IMR-90 (cell line): ENCODE measurements at regions not wholly inside any gene's neighbourhood (a gene's known extent, or its start where the extent isn't known, plus 50 kb on each side); places are given as distances from the start of the nearest gene placed in this dataset.

Source experiments
- ATAC-seq: fragments of 200-7000 bp; cut with Tn5 transposase; 2 replicates; pipeline ENCODE4 v1.9.1; 2020; ENCODE audit warnings: low read depth, mild to moderate bottlenecking, moderate library complexity
- BruUV-seq: library from RNA; stranded (reverse); fragments of 400-500 nt; replicated peaks from 2 replicates; lab custom pipeline; 2021; lab: Mats Ljungman, UMichigan
- CTCF ChIA-PET: fragments of 300-600 bp; formaldehyde crosslinking; extraction: SDS; loops from one replicate; lab custom pipeline; 2021; ENCODE audit warnings: antibody characterized with exemption; lab: Yijun Ruan, JAX
- POLR2A ChIA-PET: fragments of 300-600 bp; sonication (Branson Sonifier 250); formaldehyde crosslinking; loops from one replicate; lab custom pipeline; 2022; ENCODE audit warnings: antibody characterized with exemption; ENCODE audit not compliant: unreplicated experiment; lab: Charles Lee
- DNase-seq: peaks from one replicate; pipeline ENCODE4 v3.0.0; 2013
- H2AFZ ChIP-seq: replicated peaks from 2 replicates; pipeline ENCODE3; 2013; ENCODE audit warnings: low read length, mild to moderate bottlenecking; ENCODE audit not compliant: poor library complexity
- H2AK5ac ChIP-seq: 2 replicates; pipeline ENCODE4 v1.6.1; 2013; ENCODE audit warnings: low read depth, low read length, inconsistent platforms
- H2AK9ac ChIP-seq: replicated peaks from 2 replicates; pipeline ENCODE3; 2013; ENCODE audit warnings: mild to moderate bottlenecking, low read depth, low read length, moderate library complexity; ENCODE audit not compliant: poor library complexity
- H2BK120ac ChIP-seq: 2 replicates; pipeline ENCODE4 v1.6.1; 2013; ENCODE audit warnings: low read depth, low read length, inconsistent platforms
- H2BK15ac ChIP-seq: 3 replicates; pipeline ENCODE4 v1.6.1; 2013; ENCODE audit warnings: low read depth, low read length, inconsistent platforms
- H2BK20ac ChIP-seq: 2 replicates; pipeline ENCODE4 v1.6.1; 2013; ENCODE audit warnings: low read depth, mild to moderate bottlenecking, inconsistent platforms, low read length, moderate library complexity
- H2BK5ac ChIP-seq: 2 replicates; pipeline ENCODE4 v1.6.1; 2013; ENCODE audit warnings: mild to moderate bottlenecking, low read depth, low read length, inconsistent platforms; ENCODE audit not compliant: poor library complexity, severe bottlenecking
- H3K14ac ChIP-seq: replicated peaks from 2 replicates; pipeline ENCODE4 v1.6.1; 2013; ENCODE audit warnings: low read depth, low read length, inconsistent platforms
- H3K18ac ChIP-seq: 2 replicates; pipeline ENCODE4 v1.6.1; 2013; ENCODE audit warnings: low read depth, low read length, control low read depth
- H3K23ac ChIP-seq: 2 replicates; pipeline ENCODE4 v1.6.1; 2013; ENCODE audit warnings: low read depth, low read length, inconsistent platforms
- H3K27ac ChIP-seq: 2 replicates; pipeline ENCODE4 v1.5.1; 2013; ENCODE audit warnings: mild to moderate bottlenecking, control low read depth, low read length; ENCODE audit not compliant: insufficient read depth
- H3K27me3 ChIP-seq: 2 replicates; pipeline ENCODE4 v1.6.1; 2013; ENCODE audit warnings: low read length; ENCODE audit not compliant: control insufficient read depth, insufficient read depth
- H3K36me3 ChIP-seq: 2 replicates; pipeline ENCODE4 v1.6.1; 2013; ENCODE audit warnings: low read length, mixed read lengths; ENCODE audit not compliant: control insufficient read depth, insufficient read depth
- H3K4ac ChIP-seq: 2 replicates; pipeline ENCODE4 v1.6.1; 2013; ENCODE audit warnings: low read depth, low read length, inconsistent platforms
- H3K4me1 ChIP-seq: 2 replicates; pipeline ENCODE4 v1.6.1; 2013; ENCODE audit warnings: low read length, mixed read lengths; ENCODE audit not compliant: control insufficient read depth, insufficient read depth
- H3K4me2 ChIP-seq: 2 replicates; pipeline ENCODE4 v1.6.1; 2013; ENCODE audit warnings: low read depth, mild to moderate bottlenecking, control low read depth, low read length, moderate library complexity
- H3K4me3 ChIP-seq: 2 replicates; pipeline ENCODE4 v1.5.1; 2013; ENCODE audit warnings: low read depth, mild to moderate bottlenecking, control low read depth, low read length, moderate library complexity; ENCODE audit not compliant: insufficient read depth
- H3K56ac ChIP-seq: 2 replicates; pipeline ENCODE4 v1.6.1; 2013; ENCODE audit warnings: low read length, inconsistent platforms; ENCODE audit not compliant: insufficient read depth; ENCODE audit errors: extremely low read depth
- H3K79me1 ChIP-seq, 2 experiments: 2 replicates each; pipeline ENCODE4 v1.6.1; 2013; ENCODE audit warnings: low read length in 2 of 2, inconsistent platforms in 1 of 2, low read depth in 1 of 2
- H3K9ac ChIP-seq: 2 replicates; pipeline ENCODE4 v1.6.1; 2013; ENCODE audit warnings: low read depth, low read length, control low read depth
- H3K9me1 ChIP-seq: 2 replicates; pipeline ENCODE4 v1.6.1; 2013; ENCODE audit warnings: low read length, inconsistent platforms; ENCODE audit not compliant: insufficient read depth
- H3K9me3 ChIP-seq: 2 replicates; pipeline ENCODE4 v1.6.1; 2013; ENCODE audit warnings: low read length; ENCODE audit not compliant: control insufficient read depth, insufficient read depth
- H4K20me1 ChIP-seq: 2 replicates; pipeline ENCODE4 v1.6.1; 2013; ENCODE audit warnings: low read length, inconsistent platforms; ENCODE audit not compliant: insufficient read depth
- H4K5ac ChIP-seq: 2 replicates; pipeline ENCODE4 v1.6.1; 2013; ENCODE audit warnings: mild to moderate bottlenecking, low read depth, low read length, control low read depth
- H4K8ac ChIP-seq, 2 experiments: 2 replicates each; pipeline ENCODE4 v1.6.1; 2013; ENCODE audit warnings: low read depth in 2 of 2, low read length in 2 of 2, control low read depth in 1 of 2, inconsistent platforms in 1 of 2
- H4K91ac ChIP-seq: 2 replicates; pipeline ENCODE4 v1.6.1; 2013; ENCODE audit warnings: low read depth, low read length, inconsistent platforms; ENCODE audit not compliant: insufficient read depth
- FOS ChIP-seq: fragments of 150-350 bp; IDR thresholded peaks from 2 replicates; pipeline ENCODE4 v1.6.1; 2016; ENCODE audit warnings: low read depth, low read length
- MAFK ChIP-seq: IDR thresholded peaks from 2 replicates; pipeline ENCODE4 v1.6.1; 2012; ENCODE audit warnings: low read depth, low read length, improper control_type of control experiment
- WGBS, 2 experiments: methylation state at CpG; one replicate each; pipeline versions ENCODE4 v1.1.5 to v1.1.7; 2013; ENCODE audit warnings: missing lambda C conversion rate in 2 of 2; ENCODE audit not compliant: insufficient read length in 1 of 2; ENCODE audit errors: extremely low coverage in 2 of 2; 5-methylcytosine and 5-hydroxymethylcytosine counted together
- dilution Hi-C: fragments of 300-500 bp; cut with HindIII; formaldehyde crosslinking; loops from one replicate; pipeline ENCODE4 v1.14.3; 2018; ENCODE audit warnings: low sequenced_read_pairs; ENCODE audit not compliant: unreplicated experiment
- in situ Hi-C: fragments of 300-500 bp; cut with MboI; formaldehyde crosslinking; loops from 3 replicates; pipeline ENCODE4 v1.14.3; 2019; ENCODE audit warnings: low sequenced_read_pairs, inconsistent platforms, mixed read lengths
- intact Hi-C: fragments of 100-400 bp; cut with micrococcal nuclease; formaldehyde crosslinking; loops from 2 replicates; pipeline ENCODE4 v1.10.0; 2022

- Histone ChIP-seq H3K14ac (no peak overlapping the region), H3K79me1 (no peaks in the 10 kb centered on the region), H3K9ac (no peak overlapping the region), H3K9me3 (peaks cover 12% of the 10 kb centered on the region; the same call in 1 of the 2 replicates), H2BK5ac (no peak overlapping the region), H3K18ac (no peak overlapping the region), H3K4me2 (no peak overlapping the region), H3K27ac (no peak overlapping the region), H3K4ac (no peak overlapping the region), H3K4me3 (no peak overlapping the region), H3K27me3 (no peaks in the 10 kb centered on the region), H4K8ac (no peak overlapping the region), H3K36me3 (no peaks in the 10 kb centered on the region), H2BK15ac (no peak overlapping the region), H2BK20ac (no peak overlapping the region), H2AK9ac (no peak overlapping the region), H2AFZ (no peak overlapping the region), H3K4me1 (no peaks in the 10 kb centered on the region), H4K91ac (no peak overlapping the region), H2AK5ac (no peak overlapping the region), H3K9me1 (no peaks in the 10 kb centered on the region), H3K23ac (no peak overlapping the region), H4K20me1 (no peaks in the 10 kb centered on the region), H4K5ac (no peak overlapping the region), H2BK120ac (no peak overlapping the region), H3K56ac (no peak overlapping the region)
- ATAC-seq (no peak), DNase-seq (no peak)
- POLR2A ChIA-PET = no interaction called here
- dilution Hi-C loops = no loop called here
- no TSS peak for BruUV-seq
- in situ Hi-C loops = no loop called here
- no CpG with 5 or more reads among the region's 2 CpGs for whole genome bisulfite sequencing, 2 experiments
- intact Hi-C loops = no loop called here
- TF ChIP-seq FOS = no peak
- TF ChIP-seq MAFK = peak; percentile 31; the same call in 1 of the 2 replicates
- CTCF ChIA-PET = no interaction called here
Observed at GRCh38 chr3:3342141-3342540, 162.7 kb upstream of the CRBN start.
